ENCODE measurements at regions not wholly inside any gene's neighbourhood (a gene's known extent, or its start where the extent isn't known, plus 50 kb on each side); places are given as distances from the start of the nearest gene placed in this dataset.
A peak's percentile ranks its signal among the peaks of the same experiment; 100 is the strongest.

DNA sequence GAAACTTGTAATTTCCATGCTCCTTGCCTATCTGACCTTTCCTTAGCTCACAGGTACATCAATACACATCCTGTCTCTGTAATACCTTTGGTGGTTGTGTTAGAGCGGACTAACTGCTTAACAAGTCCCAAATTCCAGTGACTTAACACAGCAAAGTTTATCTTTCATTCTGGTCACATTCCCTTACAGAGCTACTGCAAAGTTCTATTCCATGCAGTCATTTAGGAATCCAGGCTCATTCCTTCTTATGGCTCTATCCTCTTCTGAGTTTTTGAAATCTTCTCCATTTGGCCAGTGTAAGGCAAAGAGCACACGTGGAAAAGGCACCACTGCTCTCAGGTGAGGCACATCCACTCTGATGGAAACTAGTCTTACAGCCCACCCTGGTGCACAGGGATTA is 238.6 kb upstream of the ANKRD55 start:
- TF ChIP-seq CTCF (IDR thresholded peaks at IDR 0.05; ENCODE audit: low read depth, low read length): no peak
- H3K27ac ChIP-seq: no peak overlapping the region
- H3K9me3 ChIP-seq (ENCODE audit: low read depth): no peaks in the 10 kb centered on the region
- H3K36me3 ChIP-seq: no peaks in the 10 kb centered on the region
- DNase-seq (ENCODE audit: low read depth in 1 of 2, low spot score in 1 of 2): no peak
- H3K4me1 ChIP-seq (ENCODE audit: low read depth): peaks cover 29% of the 10 kb centered on the region
- H3K4me3 ChIP-seq: no peak overlapping the region
- H3K27me3 ChIP-seq: no peaks in the 10 kb centered on the region

GRCh38 chr5:56470007-56470406 is 236.9 kb upstream of the ANKRD55 start:
- no peaks in the 10 kb centered on the region for H3K27me3 ChIP-seq
- no peaks in the 10 kb centered on the region for H3K36me3 ChIP-seq
- no peaks in the 10 kb centered on the region for H3K9me3 ChIP-seq (ENCODE audit: low read depth)
- no peak for DNase-seq (ENCODE audit: low read depth in 1 of 2, low spot score in 1 of 2)
- H3K4me1 ChIP-seq (ENCODE audit: low read depth): peaks cover 18% of the 10 kb centered on the region
- H3K27ac ChIP-seq: no peak overlapping the region
- H3K4me3 ChIP-seq: no peak overlapping the region
- TF ChIP-seq CTCF (IDR thresholded peaks at IDR 0.05; ENCODE audit: low read depth, low read length): no peak

- H3K9me3 ChIP-seq (ENCODE audit: low read depth): no peaks in the 10 kb centered on the region
- H3K36me3 ChIP-seq: no peaks in the 10 kb centered on the region
- peaks cover 28% of the 10 kb centered on the region for H3K4me1 ChIP-seq (ENCODE audit: low read depth)
- no peak for TF ChIP-seq CTCF (IDR thresholded peaks at IDR 0.05; ENCODE audit: low read depth, low read length)
- no peaks in the 10 kb centered on the region for H3K27me3 ChIP-seq
- H3K4me3 ChIP-seq: no peak overlapping the region
- H3K27ac ChIP-seq: peak overlapping the region; percentile 59
- DNase-seq (ENCODE audit: low read depth in 1 of 2, low spot score in 1 of 2): no peak
These were observed 235.1 kb upstream of the ANKRD55 start for GRCh38 chr5:56468277-56468676.

GRCh38 chr5:56467176-56467717 is 234.1 kb upstream of the ANKRD55 start:
- H3K27ac ChIP-seq: no peak overlapping the region
- H3K4me3 ChIP-seq: no peak overlapping the region
- H3K9me3 ChIP-seq (ENCODE audit: low read depth): no peaks in the 10 kb centered on the region
- TF ChIP-seq CTCF (IDR thresholded peaks at IDR 0.05; ENCODE audit: low read depth, low read length): no peak
- DNase-seq (ENCODE audit: low read depth in 1 of 2, low spot score in 1 of 2): no peak
- peaks cover 28% of the 10 kb centered on the region for H3K4me1 ChIP-seq (ENCODE audit: low read depth)
- H3K36me3 ChIP-seq: no peaks in the 10 kb centered on the region
- H3K27me3 ChIP-seq: no peaks in the 10 kb centered on the region

DNA sequence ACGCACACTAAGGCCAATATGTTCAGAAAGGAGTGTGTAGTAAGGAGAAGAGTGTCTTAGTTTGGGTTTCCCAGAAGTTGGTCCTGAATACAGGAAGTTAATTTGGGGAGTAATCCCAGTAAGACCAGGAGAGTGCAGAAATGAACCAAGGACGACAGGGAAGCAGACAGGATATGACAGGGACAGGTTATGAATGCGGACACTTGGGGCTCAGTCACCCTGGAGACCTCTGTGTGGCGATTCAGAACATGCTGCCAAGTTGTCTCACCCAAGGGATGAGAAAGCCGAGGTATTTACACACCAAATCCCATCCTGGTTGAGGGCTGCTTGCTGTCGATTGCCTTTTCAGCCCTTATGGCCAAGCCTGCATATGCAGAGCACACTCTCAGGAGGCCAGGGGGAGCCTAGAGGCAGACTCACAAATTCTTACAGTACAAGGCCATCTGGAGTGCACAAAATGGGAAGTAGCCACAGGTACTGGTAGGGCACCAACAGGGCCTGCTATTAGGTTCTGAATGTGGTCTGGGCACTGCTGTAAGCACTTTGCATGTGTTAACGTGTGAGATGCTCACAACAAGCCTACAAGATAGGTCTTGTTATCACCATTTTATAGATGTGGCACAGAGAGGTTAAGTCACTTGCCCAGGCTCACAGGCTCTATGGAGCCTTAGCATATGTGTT is 233.1 kb upstream of the ANKRD55 start:
- no peaks in the 10 kb centered on the region for H3K27me3 ChIP-seq
- H3K36me3 ChIP-seq: no peaks in the 10 kb centered on the region
- no peak overlapping the region for H3K27ac ChIP-seq
- DNase-seq (ENCODE audit: low read depth in 1 of 2, low spot score in 1 of 2): no peak
- H3K4me1 ChIP-seq (ENCODE audit: low read depth): peaks cover 28% of the 10 kb centered on the region
- H3K9me3 ChIP-seq (ENCODE audit: low read depth): no peaks in the 10 kb centered on the region
- H3K4me3 ChIP-seq: no peak overlapping the region
- TF ChIP-seq CTCF (IDR thresholded peaks at IDR 0.05; ENCODE audit: low read depth, low read length): no peak
